IMR-90 (cell line): ENCODE measurements at regions not wholly inside any gene's neighbourhood (a gene's known extent, or its start where the extent isn't known, plus 50 kb on each side); places are given as distances from the start of the nearest gene placed in this dataset.

ENCODE experiments used
- BHLHE40 ChIP-seq: fragments of 150-350 bp; IDR thresholded peaks from 2 replicates; pipeline ENCODE4 v1.6.1; 2016; ENCODE audit warnings: mild to moderate bottlenecking, low read depth, low read length
- CTCF ChIP-seq: conservative IDR thresholded peaks from 2 replicates; pipeline ENCODE4 v1.5.1; 2012; ENCODE audit warnings: mild to moderate bottlenecking, low read depth, low read length, improper control_type of control experiment
- FOS ChIP-seq: fragments of 150-350 bp; IDR thresholded peaks from 2 replicates; pipeline ENCODE4 v1.6.1; 2016; ENCODE audit warnings: low read depth, low read length
- MAZ ChIP-seq: IDR thresholded peaks from 2 replicates; pipeline ENCODE4 v1.6.1; 2012; ENCODE audit warnings: low read depth, mild to moderate bottlenecking, low read length, improper control_type of control experiment, moderate library complexity, borderline replicate concordance
- MXI1 ChIP-seq: IDR thresholded peaks from 2 replicates; pipeline ENCODE4 v1.6.1; 2012; ENCODE audit warnings: low read depth, mild to moderate bottlenecking, low read length, moderate library complexity, borderline replicate concordance
- POLR2A ChIP-seq: IDR thresholded peaks from 2 replicates; pipeline ENCODE4 v1.6.1; 2012; ENCODE audit warnings: mild to moderate bottlenecking, low read depth, low read length
- RAD21 ChIP-seq: IDR thresholded peaks from 2 replicates; pipeline ENCODE4 v1.6.1; 2012; ENCODE audit warnings: low read length, improper control_type of control experiment
- RCOR1 ChIP-seq: IDR thresholded peaks from 2 replicates; pipeline ENCODE4 v1.6.1; 2012; ENCODE audit warnings: mild to moderate bottlenecking, low read length, improper control_type of control experiment; ENCODE audit not compliant: insufficient replicate concordance
- RFX5 ChIP-seq: IDR thresholded peaks from 2 replicates; pipeline ENCODE4 v1.8.0; 2012; ENCODE audit warnings: low read depth, mild to moderate bottlenecking, low read length, moderate library complexity
- SMC3 ChIP-seq: fragments of 150-350 bp; IDR thresholded peaks from 2 replicates; pipeline ENCODE4 v1.6.1; 2016; ENCODE audit warnings: low read depth, mild to moderate bottlenecking, antibody characterized with exemption, low read length, moderate library complexity
- USF2 ChIP-seq: fragments of 150-350 bp; IDR thresholded peaks from 2 replicates; pipeline ENCODE4 v1.6.1; 2017; ENCODE audit warnings: mild to moderate bottlenecking, antibody characterized with exemption, low read length, low read depth

- no peak for TF ChIP-seq POLR2A
- no peak for TF ChIP-seq CTCF
- no peak for TF ChIP-seq SMC3
- no peak for TF ChIP-seq RFX5
- TF ChIP-seq FOS, result no peak
- no peak for TF ChIP-seq USF2
- no peak for TF ChIP-seq RCOR1
- no peak for TF ChIP-seq MXI1
- no peak for TF ChIP-seq BHLHE40
- TF ChIP-seq RAD21, result no peak
- TF ChIP-seq MAZ, result no peak
Observed at GRCh38 chr5:125896368-125896767, 526.8 kb upstream of the GRAMD2B start.
